AG04450 (cell line): ENCODE measurements at regions not wholly inside any gene's neighbourhood (a gene's known extent, or its start where the extent isn't known, plus 50 kb on each side); places are given as distances from the start of the nearest gene placed in this dataset.

Experiments
- CTCF ChIA-PET: fragments of 300-600, 350-600 bp; formaldehyde crosslinking; extraction: SDS; loops from one replicate; lab custom pipeline; 2022; ENCODE audit warnings: antibody characterized with exemption, inconsistent platforms; lab: Charles Lee
- POLR2A ChIA-PET: fragments of 350-600 bp; formaldehyde crosslinking; extraction: SDS; loops from one replicate; lab custom pipeline; 2021; ENCODE audit warnings: antibody characterized with exemption, inconsistent platforms; lab: Yijun Ruan, JAX
- DNase-seq: peaks from one replicate; pipeline ENCODE4 v3.0.0-alpha.2; 2011; ENCODE audit warnings: low read depth, low spot score
- H3K27ac ChIP-seq: one replicate; pipeline ENCODE4 v1.5.1; 2012; ENCODE audit warnings: low read depth, low read length, control low read depth
- H3K27me3 ChIP-seq: one replicate; pipeline ENCODE4 v1.6.0; 2012; ENCODE audit warnings: low read length; ENCODE audit not compliant: control insufficient read depth, insufficient read depth
- H3K4me3 ChIP-seq: 2 replicates; pipeline ENCODE4 v1.5.1; 2011; ENCODE audit warnings: mild to moderate bottlenecking, low read depth, low read length, control low read depth
- H3K9me3 ChIP-seq: 2 replicates; pipeline ENCODE4 v1.5.1; 2012; ENCODE audit warnings: low read length; ENCODE audit not compliant: control insufficient read depth, insufficient read depth
- TF ChIP-seq, protein P1 (sequence below): IDR thresholded peaks from 2 replicates; pipeline ENCODE4 v1.5.1; 2011; ENCODE audit warnings: low read depth, low read length, control low read depth, inconsistent platforms

DNA sequence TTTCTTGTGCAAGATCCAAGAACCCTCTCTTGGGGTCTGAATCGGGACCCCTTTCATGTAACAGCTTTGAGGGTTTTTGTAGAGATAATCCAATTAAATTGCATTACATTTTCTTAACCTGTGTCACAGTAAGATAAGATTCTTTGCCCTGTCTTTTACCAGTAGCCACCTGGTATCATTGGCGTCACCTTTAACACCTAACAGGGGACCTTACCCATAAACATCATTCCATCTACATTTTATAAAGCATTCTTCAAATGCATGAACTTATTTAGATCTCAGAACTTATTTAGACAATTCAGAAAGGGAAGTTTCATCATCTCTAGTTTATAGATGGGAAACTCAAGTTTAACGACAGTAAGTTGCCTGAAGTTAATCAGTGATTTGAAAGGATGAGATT is 106.4 kb upstream of the KLF6 start:
- DNase-seq: no peak
- no peak overlapping the region for H3K27ac ChIP-seq
- no peaks in the 10 kb centered on the region for H3K27me3 ChIP-seq
- ChIA-PET CTCF (no interaction called here), POLR2A (no interaction called here)
- TF ChIP-seq, protein P1, sequence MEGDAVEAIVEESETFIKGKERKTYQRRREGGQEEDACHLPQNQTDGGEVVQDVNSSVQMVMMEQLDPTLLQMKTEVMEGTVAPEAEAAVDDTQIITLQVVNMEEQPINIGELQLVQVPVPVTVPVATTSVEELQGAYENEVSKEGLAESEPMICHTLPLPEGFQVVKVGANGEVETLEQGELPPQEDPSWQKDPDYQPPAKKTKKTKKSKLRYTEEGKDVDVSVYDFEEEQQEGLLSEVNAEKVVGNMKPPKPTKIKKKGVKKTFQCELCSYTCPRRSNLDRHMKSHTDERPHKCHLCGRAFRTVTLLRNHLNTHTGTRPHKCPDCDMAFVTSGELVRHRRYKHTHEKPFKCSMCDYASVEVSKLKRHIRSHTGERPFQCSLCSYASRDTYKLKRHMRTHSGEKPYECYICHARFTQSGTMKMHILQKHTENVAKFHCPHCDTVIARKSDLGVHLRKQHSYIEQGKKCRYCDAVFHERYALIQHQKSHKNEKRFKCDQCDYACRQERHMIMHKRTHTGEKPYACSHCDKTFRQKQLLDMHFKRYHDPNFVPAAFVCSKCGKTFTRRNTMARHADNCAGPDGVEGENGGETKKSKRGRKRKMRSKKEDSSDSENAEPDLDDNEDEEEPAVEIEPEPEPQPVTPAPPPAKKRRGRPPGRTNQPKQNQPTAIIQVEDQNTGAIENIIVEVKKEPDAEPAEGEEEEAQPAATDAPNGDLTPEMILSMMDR: no peak
- H3K4me3 ChIP-seq: no peak overlapping the region
- H3K9me3 ChIP-seq: no peaks in the 10 kb centered on the region

DNA sequence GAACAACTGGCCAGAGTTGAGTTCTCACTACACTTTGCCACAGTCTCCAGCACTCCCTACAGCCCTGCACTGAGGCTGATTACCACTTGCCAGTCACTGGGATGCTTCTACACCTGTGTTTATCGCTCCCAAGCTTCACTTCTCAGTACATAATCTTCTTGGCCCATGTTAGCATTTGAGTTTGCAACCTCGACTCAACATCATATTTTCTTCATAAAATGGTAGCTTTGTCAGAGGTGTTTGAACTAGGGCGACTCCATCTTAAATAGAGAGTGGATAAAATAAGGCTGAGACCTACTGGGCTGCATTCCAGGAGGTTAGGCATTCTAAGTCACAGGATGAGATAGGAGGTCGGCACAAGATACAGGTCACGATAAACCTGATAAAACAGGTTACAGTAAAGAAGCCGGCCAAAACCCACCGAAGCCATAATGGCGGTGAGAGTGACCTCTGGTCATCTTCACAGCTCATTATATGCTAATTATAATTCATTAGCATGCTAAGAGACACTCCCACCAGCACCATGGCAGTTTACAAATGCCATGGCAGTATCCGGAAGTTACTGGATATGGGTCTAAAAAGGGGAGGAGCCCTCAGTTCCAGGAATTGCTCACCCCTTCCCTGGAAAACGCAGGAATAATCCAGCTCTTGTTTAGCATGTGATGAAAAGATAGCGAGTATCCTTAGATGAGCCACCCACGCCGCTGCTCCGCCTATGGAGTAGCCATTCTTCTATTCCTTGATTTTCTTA is 105.8 kb upstream of the KLF6 start:
- Histone ChIP-seq H3K27ac (no peak overlapping the region), H3K27me3 (no peaks in the 10 kb centered on the region)
- CTCF ChIA-PET: no interaction called here

DNA sequence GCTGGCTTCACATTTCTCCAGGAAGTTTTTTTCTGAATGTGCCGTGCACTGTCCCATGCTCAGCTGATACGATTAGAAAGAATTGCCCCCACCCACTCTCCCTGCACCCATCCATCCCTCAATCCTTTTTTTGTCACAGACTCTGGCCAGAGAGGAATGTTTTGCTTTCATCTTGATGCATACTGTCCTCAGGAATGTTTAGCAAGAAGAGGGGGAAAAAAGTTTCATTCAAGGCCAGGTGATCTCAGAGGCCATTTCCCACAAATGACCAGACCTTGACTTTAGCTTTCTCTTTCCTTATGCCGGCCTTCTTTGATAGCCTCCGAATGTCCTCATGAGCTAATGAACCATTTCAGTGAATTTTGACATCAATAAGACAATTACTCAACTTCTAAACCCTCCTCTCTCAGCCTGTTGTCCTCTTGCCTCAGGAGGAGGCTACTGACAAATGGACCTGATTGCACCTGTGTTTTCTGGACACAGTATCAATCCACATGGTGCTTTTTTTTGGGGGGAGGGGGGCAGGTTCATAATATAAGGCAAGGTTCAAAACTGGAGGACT is 105.0 kb upstream of the KLF6 start:
- POLR2A ChIA-PET: interaction anchor here (3.7 kb wide), 1 partner anchor 105 kb away, joined by 13 read pairs; the partner anchor contains the start of gene KLF6
- TF ChIP-seq, protein P1: no peak
- no peak overlapping the region for H3K4me3 ChIP-seq
- no peak for DNase-seq
- peak overlapping the region; percentile 32 for H3K27ac ChIP-seq
- no peaks in the 10 kb centered on the region for H3K9me3 ChIP-seq
- CTCF ChIA-PET: no interaction called here
- H3K27me3 ChIP-seq: no peaks in the 10 kb centered on the region

More for the DNA sequence above, 105.8 kb upstream of the KLF6 start:
- DNase-seq: no peak
- Histone ChIP-seq H3K9me3 (no peaks in the 10 kb centered on the region), H3K4me3 (no peak overlapping the region)
- POLR2A ChIA-PET: interaction anchor here (0.6 to 3.7 kb wide), 2 partner anchors 106 to 719 kb away, joined by 3 to 13 read pairs; partner anchors contain the start of gene KLF6
- TF ChIP-seq, protein P1: no peak

DNA sequence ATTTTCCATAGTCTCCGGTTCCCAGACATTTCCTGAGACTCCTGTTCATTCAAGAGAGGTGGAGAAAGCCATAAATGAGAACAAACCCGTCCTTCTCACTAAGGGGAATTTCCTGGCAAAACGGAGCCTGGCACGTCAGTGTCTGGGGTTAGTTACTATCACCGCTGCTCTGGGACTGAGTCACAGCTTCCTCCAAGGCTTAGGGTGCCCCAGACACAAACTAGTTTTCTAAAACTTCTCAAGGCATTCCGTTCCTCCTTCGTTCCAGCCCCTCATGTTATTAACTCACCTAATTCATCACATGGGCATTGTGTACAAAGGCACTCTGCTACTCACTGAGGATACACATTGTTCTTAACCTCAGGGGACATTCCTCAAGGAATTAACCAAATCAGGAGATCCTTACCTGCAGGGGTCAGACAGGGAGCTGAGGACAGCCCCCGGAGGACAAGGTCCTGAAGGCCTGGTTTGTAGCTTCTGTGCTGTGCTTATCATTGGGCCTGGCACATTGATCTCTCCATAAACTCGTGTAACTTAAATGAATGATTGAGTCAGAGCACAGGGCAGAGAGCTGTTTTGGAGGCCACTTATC is 103.0 kb upstream of the KLF6 start:
- no peaks in the 10 kb centered on the region for H3K9me3 ChIP-seq
- POLR2A ChIA-PET: interaction anchor here (0.7 to 3.7 kb wide), 4 partner anchors 9 to 105 kb away, joined by 3 to 13 read pairs (median 3); partner anchors contain the start of gene KLF6

More for the DNA sequence above, 103.0 kb upstream of the KLF6 start:
- no peak overlapping the region for H3K4me3 ChIP-seq
- peak; percentile 57 for DNase-seq
- CTCF ChIA-PET: no interaction called here
- TF ChIP-seq, protein P1: no peak
- H3K27me3 ChIP-seq: no peaks in the 10 kb centered on the region
- H3K27ac ChIP-seq: peak overlapping the region; percentile 81
